GM21717 (cell line): ENCODE measurements at regions not wholly inside any gene's neighbourhood (a gene's known extent, or its start where the extent isn't known, plus 50 kb on each side); places are given as distances from the start of the nearest gene placed in this dataset.
A peak's percentile ranks its signal among the peaks of the same experiment; 100 is the strongest.
"Not testable (repeated sequence)": the region's sequence is repeated elsewhere in the genome, so short reads cannot be mapped to it uniquely, and the experiment has no call there.

Experiments used
- ATAC-seq: cut with Tn5 transposase; IDR thresholded peaks from one replicate; pipeline ENCODE4 v1.9.1; 2021; ENCODE audit warnings: mild to moderate bottlenecking, moderate library complexity; ENCODE audit not compliant: unreplicated experiment

DNA sequence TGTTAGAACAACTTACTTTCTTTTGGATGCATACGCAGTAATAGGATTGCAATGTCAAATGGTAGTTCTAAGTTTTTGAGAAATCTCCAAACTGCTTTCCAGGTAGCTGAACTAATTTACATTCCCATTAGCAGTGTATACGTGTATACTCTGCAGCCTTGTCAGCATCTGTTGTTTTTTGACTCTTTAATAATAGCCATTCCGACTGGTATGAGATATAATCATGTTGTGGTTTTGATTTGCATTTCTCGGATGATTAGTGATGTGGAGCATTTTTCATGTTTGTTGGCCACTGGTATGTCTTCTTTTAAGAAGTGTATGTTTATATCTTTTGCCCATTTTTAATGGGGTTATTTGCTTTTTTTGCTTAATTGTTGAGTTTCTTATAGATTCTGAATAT, 76.9 kb upstream of the HNRNPA1L2 start:
- peak; percentile 80 for ATAC-seq

DNA sequence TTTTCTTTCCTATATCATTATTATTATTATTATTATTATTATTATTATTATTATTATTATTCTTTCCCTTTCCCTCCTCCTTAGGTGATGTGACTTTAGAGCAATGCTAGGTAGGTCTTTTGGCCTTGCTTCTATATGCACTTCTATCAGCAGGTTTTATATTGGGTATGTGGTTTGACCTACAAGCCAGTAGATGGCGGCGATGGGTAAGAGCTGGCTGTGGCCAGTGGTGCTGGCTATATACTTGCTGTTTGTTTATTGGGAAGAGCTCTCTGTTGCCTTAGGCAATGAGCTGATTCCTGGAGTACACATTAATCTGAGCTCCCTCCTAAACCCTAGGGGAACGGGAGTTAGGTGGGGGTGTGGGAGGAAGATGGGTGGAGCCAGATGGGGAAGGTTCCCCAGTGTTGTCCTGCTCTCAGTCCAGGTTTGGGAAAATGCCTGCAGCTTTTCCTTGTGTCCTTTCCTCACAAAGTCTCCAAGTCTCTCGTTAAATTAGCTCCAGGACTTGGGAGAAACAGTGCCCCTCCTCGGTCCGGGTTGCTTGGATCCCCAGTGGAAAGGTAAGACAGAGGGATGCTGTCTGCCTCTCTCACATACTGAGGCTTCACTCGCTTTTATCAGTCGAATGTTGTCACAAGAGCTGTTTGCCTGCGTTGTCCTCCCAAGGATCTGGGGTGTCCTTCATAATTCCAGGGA, 72.2 kb upstream of the HNRNPA1L2 start:
- ATAC-seq, result peak; percentile 84

DNA sequence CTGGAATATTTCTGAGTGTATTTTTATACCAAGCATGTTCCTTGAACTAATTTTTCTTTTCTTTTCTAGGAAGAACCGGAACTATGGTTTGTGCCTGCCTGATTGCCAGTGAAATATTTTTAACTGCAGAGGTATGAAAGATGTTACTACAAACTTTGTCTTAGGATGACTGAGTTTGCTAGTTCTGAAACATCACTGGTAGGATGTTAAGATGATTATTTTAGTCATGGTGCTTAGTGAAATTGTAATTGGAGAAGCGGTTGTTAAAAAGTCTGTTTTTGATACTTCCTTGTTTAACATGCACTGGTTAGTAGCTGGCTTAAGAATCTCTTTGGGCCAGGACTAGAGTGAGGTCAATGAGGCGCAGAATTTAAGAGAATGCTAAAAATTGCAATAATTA, 71.1 kb upstream of the HNRNPA1L2 start:
- not testable (repeated sequence) for ATAC-seq

DNA sequence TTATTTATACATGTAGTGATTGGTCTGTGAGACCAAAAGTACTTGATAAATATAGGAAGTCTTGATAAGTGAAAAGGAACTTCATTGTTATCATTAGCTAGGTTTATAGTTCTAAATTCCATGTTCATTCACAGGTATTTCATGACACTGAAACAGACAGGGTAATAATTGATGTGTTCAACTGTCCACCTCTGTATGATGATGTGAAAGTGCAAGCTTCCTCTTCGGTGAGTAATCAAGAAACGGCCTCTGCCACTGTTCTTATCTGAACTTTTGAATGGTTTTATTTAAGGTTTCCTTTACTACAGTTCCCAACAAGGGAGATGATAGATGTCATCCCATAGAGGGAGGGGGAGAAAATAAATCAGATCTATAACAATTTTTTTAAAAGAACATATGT, 59.3 kb upstream of the HNRNPA1L2 start:
- peak; percentile 79 for ATAC-seq
